Endothelial cell (in vitro differentiated cells): ENCODE measurements at regions not wholly inside any gene's neighbourhood (a gene's known extent, or its start where the extent isn't known, plus 50 kb on each side); places are given as distances from the start of the nearest gene placed in this dataset.
"Not testable (repeated sequence)": the region's sequence is repeated elsewhere in the genome, so short reads cannot be mapped to it uniquely, and the experiment has no call there.

ENCODE experiments used
- DNase-seq: peaks from one replicate; pipeline ENCODE4 v3.0.0; 2021; ENCODE audit warnings: low spot score
- H3K27ac Mint-ChIP-seq: one replicate; pipeline ENCODE4 v1.8.0; 2021; ENCODE audit warnings: mixed read lengths, inconsistent platforms; ENCODE audit not compliant: unreplicated experiment
- H3K27me3 Mint-ChIP-seq: one replicate; pipeline ENCODE4 v1.8.0; 2021; ENCODE audit warnings: mild to moderate bottlenecking, moderate library complexity, mixed read lengths, inconsistent platforms; ENCODE audit not compliant: unreplicated experiment
- H3K36me3 Mint-ChIP-seq: one replicate; pipeline ENCODE4 v1.8.0; 2021; ENCODE audit warnings: mild to moderate bottlenecking, low read depth, mixed read lengths, inconsistent platforms; ENCODE audit not compliant: unreplicated experiment
- H3K4me1 Mint-ChIP-seq: one replicate; pipeline ENCODE4 v1.8.0; 2021; ENCODE audit warnings: mild to moderate bottlenecking, mixed read lengths, inconsistent platforms; ENCODE audit not compliant: unreplicated experiment
- H3K4me3 Mint-ChIP-seq: one replicate; pipeline ENCODE4 v1.8.0; 2021; ENCODE audit warnings: mild to moderate bottlenecking, mixed read lengths, inconsistent platforms; ENCODE audit not compliant: unreplicated experiment
- H3K9me3 Mint-ChIP-seq: one replicate; pipeline ENCODE4 v1.8.0; 2021; ENCODE audit warnings: mixed read lengths, inconsistent platforms; ENCODE audit not compliant: unreplicated experiment
- CTCF ChIP-seq: fragments of 200-600 bp; sonication (generic); IDR thresholded peaks from one replicate; pipeline ENCODE4 v1.5.0; 2021; ENCODE audit warnings: antibody characterized with exemption; ENCODE audit not compliant: unreplicated experiment

- H3K4me3 Mint-ChIP-seq: no peak overlapping the region
- H3K4me1 Mint-ChIP-seq: no peaks in the 10 kb centered on the region
- no peaks in the 10 kb centered on the region for H3K9me3 Mint-ChIP-seq
- H3K27me3 Mint-ChIP-seq: no peaks in the 10 kb centered on the region
- DNase-seq: no peak
- no peaks in the 10 kb centered on the region for H3K36me3 Mint-ChIP-seq
- H3K27ac Mint-ChIP-seq: no peak overlapping the region
- no peak for TF ChIP-seq CTCF
Observed at GRCh38 chr16:51834794-51835193, 683.7 kb upstream of the SALL1 start.

DNA sequence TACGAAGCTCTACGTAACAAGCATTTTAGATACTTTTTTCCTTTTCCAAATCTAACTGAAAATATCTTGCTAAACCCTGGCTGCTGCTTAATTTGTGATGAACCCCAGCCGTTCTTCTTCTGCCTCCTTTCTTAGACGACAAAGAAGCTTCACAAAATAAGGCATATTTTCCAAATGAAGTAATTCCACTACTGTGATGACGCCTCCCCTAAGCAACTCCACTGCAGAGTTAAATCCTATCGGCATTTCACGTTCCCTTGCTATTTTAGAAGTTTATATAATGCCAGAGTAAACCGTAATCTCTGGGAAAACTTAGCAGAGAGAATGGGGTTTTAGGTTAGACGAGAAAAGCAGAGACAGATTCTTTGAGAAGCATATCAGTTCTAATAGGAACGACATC is 683.1 kb upstream of the SALL1 start:
- H3K36me3 Mint-ChIP-seq: no peaks in the 10 kb centered on the region
- no peak for TF ChIP-seq CTCF
- no peaks in the 10 kb centered on the region for H3K9me3 Mint-ChIP-seq
- H3K27me3 Mint-ChIP-seq: no peaks in the 10 kb centered on the region
- no peaks in the 10 kb centered on the region for H3K4me1 Mint-ChIP-seq
- H3K27ac Mint-ChIP-seq: no peak overlapping the region
- DNase-seq: no peak
- no peak overlapping the region for H3K4me3 Mint-ChIP-seq

DNA sequence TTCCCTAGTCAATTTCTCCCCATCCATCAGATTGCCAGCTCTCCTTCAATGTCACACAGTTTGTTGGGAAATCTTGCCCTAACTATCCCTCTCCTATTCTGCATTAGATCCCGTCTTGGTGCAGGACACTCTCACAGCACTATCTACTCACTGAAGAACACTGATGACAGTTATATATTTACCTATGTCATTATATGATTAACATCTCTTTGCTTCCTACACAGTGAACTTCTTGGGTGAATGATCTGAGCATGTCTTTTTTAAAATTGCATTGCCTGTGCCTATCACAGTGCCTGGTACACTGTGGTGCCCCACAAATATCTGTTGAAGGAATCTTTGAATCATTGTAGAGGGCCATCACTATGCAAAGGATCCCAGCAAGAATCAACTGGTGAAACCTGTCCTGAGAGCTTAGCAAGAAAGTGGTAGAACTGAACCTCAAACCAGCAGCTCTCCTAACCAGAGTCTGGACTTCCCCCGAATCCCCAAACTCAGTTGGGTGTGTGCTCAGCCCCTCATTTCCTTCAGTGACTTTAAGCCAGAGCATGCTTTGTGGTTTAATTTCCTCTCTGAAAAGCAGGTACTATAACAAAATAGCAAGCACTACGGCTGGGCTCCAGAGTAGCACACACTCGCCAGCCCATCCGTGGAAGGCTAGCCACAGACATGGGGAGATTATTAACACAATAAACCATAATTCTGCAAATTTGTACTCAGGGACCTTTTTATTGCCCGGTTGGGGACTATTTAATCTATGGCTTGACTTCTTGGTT is 680.7 kb upstream of the SALL1 start:
- no peaks in the 10 kb centered on the region for H3K27me3 Mint-ChIP-seq
- H3K9me3 Mint-ChIP-seq: no peaks in the 10 kb centered on the region
- no peak overlapping the region for H3K27ac Mint-ChIP-seq
- DNase-seq: no peak
- no peaks in the 10 kb centered on the region for H3K4me1 Mint-ChIP-seq
- no peak for TF ChIP-seq CTCF
- H3K36me3 Mint-ChIP-seq: no peaks in the 10 kb centered on the region
- H3K4me3 Mint-ChIP-seq: no peak overlapping the region

DNA sequence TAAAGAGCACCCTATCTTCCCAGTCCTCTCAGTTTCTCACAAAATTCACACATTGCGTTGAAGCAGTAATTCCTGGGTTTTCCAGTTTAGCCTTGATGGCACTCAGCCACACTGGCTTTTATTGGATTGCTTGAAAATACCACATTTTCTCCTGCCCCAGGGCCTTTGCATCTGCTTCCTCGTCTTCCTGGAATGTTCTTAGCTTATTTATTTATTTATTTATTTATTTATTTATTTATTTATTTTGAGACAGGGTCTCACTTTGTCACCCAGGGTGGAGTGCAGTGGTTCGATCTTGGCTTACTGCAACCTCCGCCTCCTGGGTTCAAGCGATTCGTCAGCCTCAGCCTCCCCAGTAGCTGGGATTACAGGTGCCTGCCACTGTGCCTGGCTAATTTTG is 680.0 kb upstream of the SALL1 start:
- not testable (repeated sequence) for H3K4me3 Mint-ChIP-seq, H3K9me3 Mint-ChIP-seq, H3K36me3 Mint-ChIP-seq, DNase-seq, H3K27ac Mint-ChIP-seq, H3K4me1 Mint-ChIP-seq, H3K27me3 Mint-ChIP-seq

DNA sequence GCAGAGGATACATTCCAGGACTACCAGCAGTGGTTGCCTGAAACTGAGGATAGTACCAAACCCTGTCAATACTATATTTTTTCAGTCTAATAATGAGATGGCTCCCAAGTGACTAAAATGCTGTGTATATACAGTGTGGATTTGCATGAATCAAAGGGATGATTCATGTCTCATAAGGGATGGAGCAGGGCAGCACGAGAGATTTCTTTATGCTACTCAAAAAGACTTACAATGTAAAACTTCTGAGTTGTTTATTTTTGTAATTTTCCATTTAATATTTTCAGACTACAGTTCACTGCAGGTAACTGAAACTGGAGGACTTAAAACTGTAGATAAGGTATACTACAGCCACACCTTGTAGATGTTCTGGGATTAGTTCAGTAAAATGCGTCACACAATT is 674.7 kb upstream of the SALL1 start:
- DNase-seq: no peak
- H3K4me3 Mint-ChIP-seq: no peak overlapping the region
- no peak overlapping the region for H3K27ac Mint-ChIP-seq
- no peaks in the 10 kb centered on the region for H3K4me1 Mint-ChIP-seq
- no peak for TF ChIP-seq CTCF
- H3K9me3 Mint-ChIP-seq: no peaks in the 10 kb centered on the region
- no peaks in the 10 kb centered on the region for H3K36me3 Mint-ChIP-seq
- H3K27me3 Mint-ChIP-seq: no peaks in the 10 kb centered on the region
